Calu3 (cell line): ENCODE measurements at regions not wholly inside any gene's neighbourhood (a gene's known extent, or its start where the extent isn't known, plus 50 kb on each side); places are given as distances from the start of the nearest gene placed in this dataset.

Experiments used
- BruUV-seq: library from RNA; stranded (reverse); fragments of 400-500 nt; replicated peaks from 2 replicates; lab custom pipeline; 2021; lab: Mats Ljungman, UMichigan
- CTCF ChIA-PET: fragments of 300-600 bp; sonication (Branson Sonifier 250); formaldehyde crosslinking; loops from one replicate; lab custom pipeline; 2022; ENCODE audit warnings: antibody characterized with exemption; lab: Charles Lee
- DNase-seq: peaks from one replicate; pipeline ENCODE4 v3.0.0; 2022
- H3K27ac Mint-ChIP-seq: one replicate; pipeline ENCODE4 v1.8.0; 2022; ENCODE audit warnings: mixed read lengths; ENCODE audit not compliant: unreplicated experiment
- H3K27me3 Mint-ChIP-seq: one replicate; pipeline ENCODE4 v1.8.0; 2022; ENCODE audit warnings: mixed read lengths; ENCODE audit not compliant: unreplicated experiment
- H3K36me3 Mint-ChIP-seq: one replicate; pipeline ENCODE4 v1.8.0; 2022; ENCODE audit warnings: mild to moderate bottlenecking, moderate library complexity, mixed read lengths; ENCODE audit not compliant: insufficient read depth, unreplicated experiment
- H3K4me1 Mint-ChIP-seq: one replicate; pipeline ENCODE4 v1.8.0; 2022; ENCODE audit warnings: mild to moderate bottlenecking, low read depth, mixed read lengths; ENCODE audit not compliant: unreplicated experiment
- H3K4me3 Mint-ChIP-seq: one replicate; pipeline ENCODE4 v1.8.0; 2022; ENCODE audit warnings: mild to moderate bottlenecking, low read depth, moderate library complexity, mixed read lengths; ENCODE audit not compliant: unreplicated experiment
- H3K9me3 Mint-ChIP-seq: one replicate; pipeline ENCODE4 v1.8.0; 2022; ENCODE audit warnings: low read depth, mixed read lengths; ENCODE audit not compliant: unreplicated experiment
- CTCF ChIP-seq: fragments of 200-600 bp; IDR thresholded peaks from one replicate; pipeline ENCODE4 v1.8.0; 2022; ENCODE audit warnings: antibody characterized with exemption; ENCODE audit not compliant: unreplicated experiment
- intact Hi-C: fragments of 100-400 bp; cut with micrococcal nuclease; formaldehyde crosslinking; loops from one replicate; pipeline ENCODE4 v1.10.0; 2022; ENCODE audit not compliant: unreplicated experiment

GRCh38 chr9:13616491-13617035, 337.1 kb upstream of the MPDZ start:
- no peak for DNase-seq
- peaks cover 8% of the 10 kb centered on the region for H3K4me1 Mint-ChIP-seq
- TF ChIP-seq CTCF = no peak
- no peak overlapping the region for H3K4me3 Mint-ChIP-seq
- no TSS peak for BruUV-seq
- no peak overlapping the region for H3K27ac Mint-ChIP-seq
- H3K9me3 Mint-ChIP-seq = no peaks in the 10 kb centered on the region
- CTCF ChIA-PET = no interaction called here
- intact Hi-C loops = no loop called here
- no peaks in the 10 kb centered on the region for H3K36me3 Mint-ChIP-seq
- no peaks in the 10 kb centered on the region for H3K27me3 Mint-ChIP-seq

- Mint-ChIP-seq H3K36me3 (no peaks in the 10 kb centered on the region), H3K27me3 (no peaks in the 10 kb centered on the region), H3K4me1 (peaks cover 7% of the 10 kb centered on the region), H3K9me3 (no peaks in the 10 kb centered on the region), H3K4me3 (no peak overlapping the region), H3K27ac (no peak overlapping the region)
- TF ChIP-seq CTCF = no peak
- DNase-seq = no peak
- no TSS peak for BruUV-seq
- CTCF ChIA-PET = no interaction called here
- intact Hi-C loops = no loop called here
Measured at GRCh38 chr9:13615660-13616490, 336.4 kb upstream of the MPDZ start.

- Mint-ChIP-seq H3K4me1 (no peaks in the 10 kb centered on the region), H3K27ac (no peak overlapping the region), H3K36me3 (no peaks in the 10 kb centered on the region), H3K27me3 (no peaks in the 10 kb centered on the region), H3K9me3 (no peaks in the 10 kb centered on the region), H3K4me3 (no peak overlapping the region)
- no peak for TF ChIP-seq CTCF
- intact Hi-C loops = no loop called here
- DNase-seq = no peak
- CTCF ChIA-PET = no interaction called here
- no TSS peak for BruUV-seq
Measured at GRCh38 chr9:13614060-13614459, 334.6 kb upstream of the MPDZ start.

GRCh38 chr9:13613296-13613695, 333.8 kb upstream of the MPDZ start:
- no TSS peak for BruUV-seq
- Mint-ChIP-seq H3K9me3 (no peaks in the 10 kb centered on the region), H3K4me1 (no peaks in the 10 kb centered on the region), H3K27me3 (no peaks in the 10 kb centered on the region), H3K27ac (no peak overlapping the region), H3K4me3 (no peak overlapping the region), H3K36me3 (no peaks in the 10 kb centered on the region)
- CTCF ChIA-PET = interaction anchor here (0.6 kb wide), 1 partner anchor 782 kb away, joined by 5 read pairs; no protein-coding TSS in a partner anchor
- no peak for DNase-seq
- no peak for TF ChIP-seq CTCF
- intact Hi-C loops = no loop called here
